ENCODE measurements at regions not wholly inside any gene's neighbourhood (a gene's known extent, or its start where the extent isn't known, plus 50 kb on each side); places are given as distances from the start of the nearest gene placed in this dataset.
A peak's percentile ranks its signal among the peaks of the same experiment; 100 is the strongest.

DNA sequence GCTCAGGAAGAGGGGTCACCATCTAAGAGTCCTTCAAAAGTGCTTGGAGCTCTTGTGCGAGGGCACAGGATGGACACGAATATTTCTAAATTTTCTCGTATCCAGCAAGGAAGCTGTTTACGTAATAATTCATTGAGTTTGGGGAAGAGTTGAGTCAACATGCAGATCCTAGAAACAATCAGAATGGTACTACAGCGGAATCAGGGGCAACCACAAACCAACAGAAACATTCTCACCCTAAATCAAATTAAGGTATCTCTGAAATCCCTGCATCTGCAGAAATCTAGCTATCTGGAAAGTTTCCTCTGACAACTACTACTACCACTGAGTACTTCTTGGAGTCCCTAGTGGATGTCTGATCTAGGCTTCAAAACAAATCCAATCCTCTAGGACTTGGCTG, 352.4 kb downstream of the LTN1 start:
- peaks cover 1% of the 10 kb centered on the region for H3K36me3 ChIP-seq (ENCODE audit: control insufficient read depth, insufficient read depth, low read length)
- H3K27me3 ChIP-seq (ENCODE audit: control insufficient read depth, insufficient read depth, low read length) = no peaks in the 10 kb centered on the region
- FAIRE-seq (no peak), DNase-seq (ENCODE audit: low read depth) (no peak)
- TF ChIP-seq CTCF (IDR thresholded peaks at IDR 0.05; ENCODE audit: insufficient read depth, low read length, severe bottlenecking) = no peak
- H3K4me3 ChIP-seq (ENCODE audit: low read depth, low read length) = no peak overlapping the region

DNA sequence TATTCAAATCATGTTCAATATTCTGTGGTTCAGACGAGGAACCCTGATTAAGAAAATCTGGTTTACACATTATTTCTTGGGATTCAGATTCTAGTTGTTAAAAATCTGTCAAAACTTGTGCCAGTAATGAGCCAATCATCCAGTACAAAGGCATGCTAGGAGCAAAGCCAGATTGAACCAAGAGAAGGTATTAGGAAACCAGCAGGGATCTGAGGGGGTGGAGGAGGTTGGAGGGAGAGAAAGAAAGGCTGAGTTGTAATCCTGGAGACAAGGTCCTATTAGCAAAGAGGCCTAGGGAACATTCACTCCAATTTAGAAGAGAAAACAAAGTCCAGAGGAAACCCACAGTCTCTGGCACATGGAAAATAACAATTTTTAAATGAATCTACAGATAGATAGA, 352.9 kb downstream of the LTN1 start:
- no peaks in the 10 kb centered on the region for H3K27me3 ChIP-seq (ENCODE audit: control insufficient read depth, insufficient read depth, low read length)
- FAIRE-seq (no peak), DNase-seq (ENCODE audit: low read depth) (peak; percentile 69)
- no peak for TF ChIP-seq CTCF (IDR thresholded peaks at IDR 0.05; ENCODE audit: insufficient read depth, low read length, severe bottlenecking)
- H3K36me3 ChIP-seq (ENCODE audit: control insufficient read depth, insufficient read depth, low read length) = peaks cover 1% of the 10 kb centered on the region
- no peak overlapping the region for H3K4me3 ChIP-seq (ENCODE audit: low read depth, low read length)

DNA sequence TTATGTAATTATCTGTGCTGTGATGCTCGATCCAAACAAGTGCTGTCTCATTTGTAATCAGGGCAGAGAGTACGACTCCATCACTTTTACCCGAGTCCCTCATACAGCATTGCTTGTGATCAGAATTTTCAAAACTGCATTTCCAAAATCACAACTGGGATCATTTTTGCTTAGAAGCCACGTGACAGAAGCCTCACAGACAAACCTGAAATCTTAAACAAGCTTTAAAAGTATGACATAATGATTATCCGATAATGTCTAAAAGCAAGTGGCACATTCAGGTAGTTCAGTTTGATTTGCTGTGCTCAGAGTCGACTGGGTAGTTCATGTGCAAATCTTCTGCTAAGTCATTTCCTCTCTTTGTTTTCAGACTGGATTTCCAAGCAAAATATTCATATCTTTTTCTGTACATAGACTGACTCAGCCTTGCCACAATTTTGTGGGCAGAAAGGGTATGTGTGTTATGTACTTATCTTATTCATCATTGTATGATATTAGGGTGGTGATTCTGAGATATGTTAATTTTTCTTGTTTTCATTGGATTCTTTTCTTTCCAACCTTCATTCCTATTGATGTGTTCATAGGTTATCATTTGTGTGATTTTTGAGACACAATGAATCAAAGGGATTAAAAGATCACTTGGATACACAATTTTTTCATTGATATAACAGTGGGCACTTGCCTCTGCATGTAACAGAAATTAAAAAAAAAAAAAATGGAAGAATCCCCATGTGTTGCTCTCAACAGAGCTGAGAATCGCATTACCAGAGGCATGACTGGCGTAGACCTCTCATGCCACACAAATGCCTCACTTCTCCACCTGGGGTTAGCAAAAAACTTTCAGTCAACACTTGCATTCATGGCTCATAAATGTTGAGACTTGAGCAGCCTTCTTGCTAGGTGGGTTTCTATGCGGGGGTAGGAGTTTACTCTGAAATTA, 355.7 kb downstream of the LTN1 start:
- DNase-seq (ENCODE audit: low read depth) = peak; percentile 100
- H3K4me3 ChIP-seq (ENCODE audit: low read depth, low read length) = no peak overlapping the region
- no peaks in the 10 kb centered on the region for H3K27me3 ChIP-seq (ENCODE audit: control insufficient read depth, insufficient read depth, low read length)
- peaks cover 1% of the 10 kb centered on the region for H3K36me3 ChIP-seq (ENCODE audit: control insufficient read depth, insufficient read depth, low read length)
- TF ChIP-seq CTCF (IDR thresholded peaks at IDR 0.05; ENCODE audit: insufficient read depth, low read length, severe bottlenecking) = peak; percentile 5
- FAIRE-seq = no peak

GRCh38 chr21:28635541-28635940, 357.1 kb downstream of the LTN1 start:
- Histone ChIP-seq H3K27me3 (ENCODE audit: control insufficient read depth, insufficient read depth, low read length) (no peaks in the 10 kb centered on the region), H3K36me3 (ENCODE audit: control insufficient read depth, insufficient read depth, low read length) (peaks cover 1% of the 10 kb centered on the region), H3K4me3 (ENCODE audit: low read depth, low read length) (no peak overlapping the region)
- FAIRE-seq (no peak), DNase-seq (ENCODE audit: low read depth) (peak; percentile 77)
- TF ChIP-seq CTCF (IDR thresholded peaks at IDR 0.05; ENCODE audit: insufficient read depth, low read length, severe bottlenecking) = no peak

GRCh38 chr21:28633839-28634555, 358.7 kb downstream of the LTN1 start:
- FAIRE-seq = peak; percentile 55

More at GRCh38 chr21:28633839-28634555, 358.7 kb downstream of the LTN1 start:
- Histone ChIP-seq H3K27me3 (ENCODE audit: control insufficient read depth, insufficient read depth, low read length) (no peaks in the 10 kb centered on the region), H3K36me3 (ENCODE audit: control insufficient read depth, insufficient read depth, low read length) (peaks cover 1% of the 10 kb centered on the region), H3K4me3 (ENCODE audit: low read depth, low read length) (peak overlapping the region; percentile 19)
- no peak for TF ChIP-seq CTCF (IDR thresholded peaks at IDR 0.05; ENCODE audit: insufficient read depth, low read length, severe bottlenecking)
- DNase-seq (ENCODE audit: low read depth) = peak; percentile 98
